NOMO-1 treated with dmso at 0.1 percent for 144 hours (cell line): ENCODE measurements at regions not wholly inside any gene's neighbourhood (a gene's known extent, or its start where the extent isn't known, plus 50 kb on each side); places are given as distances from the start of the nearest gene placed in this dataset.

Experiments used
- DNase-seq: peaks from one replicate; lab custom pipeline; 2025; ENCODE audit not compliant: unreplicated experiment; lab: John Stamatoyannopoulos, UW

DNA sequence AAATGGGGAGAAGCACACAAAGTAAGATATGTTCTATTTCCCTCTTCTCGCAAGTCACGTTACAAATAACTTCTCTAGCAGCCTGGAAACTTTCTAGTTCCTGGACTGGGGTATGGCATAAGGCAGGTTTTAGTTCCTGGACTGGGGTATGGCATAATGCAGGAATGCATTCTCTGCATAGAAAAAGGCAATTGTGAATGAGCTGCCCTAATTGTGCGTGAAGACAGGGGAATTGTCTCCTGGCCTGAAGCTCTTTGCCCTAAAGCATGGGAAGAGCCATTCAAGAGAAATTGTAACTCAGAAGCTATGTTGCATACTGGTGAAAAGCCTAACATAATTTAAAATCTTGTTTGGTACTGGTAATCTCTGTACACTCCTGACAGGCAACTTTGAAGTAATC, 54.3 kb upstream of the CBLB start:
- no peak for DNase-seq

- DNase-seq: no peak
Observed at GRCh38 chr3:105927741-105928140, 58.9 kb upstream of the CBLB start.

- DNase-seq: no peak
Observed at GRCh38 chr3:105930733-105931132, 61.9 kb upstream of the CBLB start.

GRCh38 chr3:105931500-105931899, 62.7 kb upstream of the CBLB start:
- DNase-seq: no peak

GRCh38 chr3:105933871-105934270, 65.1 kb upstream of the CBLB start:
- DNase-seq: no peak

GRCh38 chr3:105938101-105938500, 69.3 kb upstream of the CBLB start:
- DNase-seq: no peak

DNA sequence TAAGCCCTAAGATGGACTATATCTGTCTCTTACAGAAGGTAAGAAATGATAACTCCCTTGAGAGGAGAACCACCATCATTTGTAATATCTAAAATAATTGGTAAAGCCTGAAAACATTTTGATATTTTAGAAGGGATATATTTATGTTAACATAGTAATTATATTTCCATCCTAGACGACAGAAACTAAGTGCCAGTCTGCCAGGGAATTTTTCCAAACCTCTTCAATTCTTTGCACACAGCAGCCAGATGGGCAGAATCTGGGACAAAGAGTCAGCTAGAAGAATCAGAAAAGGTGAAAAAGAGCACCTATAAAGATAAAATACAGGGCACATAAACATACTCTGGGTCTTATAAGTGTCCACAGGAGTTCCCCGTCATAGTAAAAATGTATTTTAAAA, 70.0 kb upstream of the CBLB start:
- DNase-seq: no peak

- no peak for DNase-seq
Observed at GRCh38 chr3:105944276-105944675, 75.5 kb upstream of the CBLB start.

- no peak for DNase-seq
Observed at GRCh38 chr3:105944721-105945120, 75.9 kb upstream of the CBLB start.

- no peak for DNase-seq
Observed at GRCh38 chr3:105948101-105948500, 79.3 kb upstream of the CBLB start.

DNA sequence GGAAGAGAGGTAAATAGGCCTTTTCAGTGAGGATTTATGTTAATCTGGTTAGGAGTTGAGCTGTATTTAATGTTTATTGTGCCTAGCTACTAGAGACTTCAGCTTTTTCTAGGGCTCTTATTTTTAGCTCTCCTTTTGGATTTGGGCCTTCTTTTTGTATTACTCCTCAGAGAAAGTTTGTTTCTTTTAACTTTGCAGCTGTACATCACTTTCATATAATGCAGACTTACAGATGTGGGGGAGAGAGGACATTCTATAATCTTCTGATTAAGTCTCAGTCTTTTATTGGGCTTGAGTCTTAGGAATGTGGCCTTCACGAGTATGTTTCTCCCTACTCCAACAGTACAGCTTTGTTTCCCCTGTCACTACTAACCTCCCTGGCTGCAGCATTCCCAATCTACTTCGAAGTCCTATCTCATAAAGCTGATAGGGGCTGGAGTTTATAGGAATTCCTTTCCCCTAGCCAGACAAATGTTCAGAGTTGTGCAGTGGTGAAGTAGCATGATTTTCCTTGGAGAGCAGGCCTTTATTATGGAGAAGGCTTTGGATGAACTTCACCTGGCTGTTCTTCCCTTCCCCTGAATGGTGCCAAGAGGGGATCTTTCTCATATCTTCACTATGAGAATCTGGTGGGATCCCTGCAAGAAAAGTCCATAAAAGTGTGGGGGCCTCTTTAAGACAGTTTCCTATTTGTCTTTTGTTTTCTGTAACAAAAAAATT, 82.2 kb upstream of the CBLB start:
- no peak for DNase-seq

- no peak for DNase-seq
Observed at GRCh38 chr3:105953831-105954230, 85.0 kb upstream of the CBLB start.

- DNase-seq: no peak
Observed at GRCh38 chr3:105956306-105956705, 87.5 kb upstream of the CBLB start.

DNA sequence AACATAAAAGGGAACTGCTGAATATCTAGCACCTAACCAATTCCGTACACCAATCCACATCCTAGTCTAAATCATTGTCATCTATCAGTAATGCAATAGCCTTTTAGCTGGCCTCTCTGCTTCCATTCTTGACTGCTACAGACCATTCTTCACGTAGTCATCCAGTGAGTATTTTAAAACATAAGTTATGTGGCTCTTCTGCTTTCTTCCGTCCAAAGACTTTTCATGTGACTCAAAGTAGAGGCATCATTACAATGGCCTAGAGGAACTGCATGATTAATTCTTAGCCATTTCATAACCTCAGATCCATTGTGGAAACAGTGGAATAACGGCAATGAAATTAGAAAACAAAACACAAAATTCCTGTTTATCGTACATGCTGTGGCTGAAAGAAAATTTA, 88.9 kb upstream of the CBLB start:
- no peak for DNase-seq

DNA sequence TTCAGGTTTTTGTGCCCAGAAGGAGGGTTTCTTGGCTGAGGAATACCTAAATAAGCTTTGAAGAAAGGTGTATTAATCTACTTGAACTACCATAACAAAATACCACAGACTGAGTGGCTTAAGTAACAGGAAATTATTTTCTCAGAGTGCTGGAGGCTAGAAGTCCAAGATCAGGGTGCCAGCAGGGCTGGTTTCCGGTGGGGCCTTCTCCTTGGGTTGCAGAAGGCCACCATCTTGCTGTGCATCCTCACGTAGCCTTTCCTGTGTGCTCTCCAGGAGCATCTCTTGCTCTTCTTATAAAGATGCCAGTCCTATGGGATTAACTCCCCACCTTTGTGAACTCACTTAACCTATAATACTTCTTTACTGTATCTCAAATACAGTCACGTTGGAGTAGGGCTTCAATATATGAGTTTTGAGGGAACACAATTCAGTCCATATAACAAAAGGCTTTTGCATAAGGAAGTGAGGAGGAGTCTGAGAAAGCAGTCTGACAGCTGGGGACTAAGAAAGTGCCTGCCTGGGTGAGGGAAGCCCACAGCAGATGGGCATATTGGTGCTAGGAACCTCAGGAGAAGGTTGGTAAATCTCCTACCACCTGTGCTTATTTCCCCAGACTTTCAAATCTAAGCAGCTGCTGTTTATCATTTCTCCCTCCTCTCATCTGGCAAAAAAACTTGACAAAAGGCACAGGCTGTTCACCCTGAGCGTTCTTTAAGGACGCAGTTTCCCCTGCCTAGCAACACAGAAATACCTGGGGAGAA, 89.6 kb upstream of the CBLB start:
- DNase-seq: no peak

- peak; percentile 69 for DNase-seq
Observed at GRCh38 chr3:105959851-105960250, 91.0 kb upstream of the CBLB start.

- no peak for DNase-seq
Observed at GRCh38 chr3:105960381-105960780, 91.6 kb upstream of the CBLB start.

GRCh38 chr3:105963161-105963560, 94.3 kb upstream of the CBLB start:
- DNase-seq: no peak

GRCh38 chr3:105965384-105965783, 96.6 kb upstream of the CBLB start:
- no peak for DNase-seq

DNA sequence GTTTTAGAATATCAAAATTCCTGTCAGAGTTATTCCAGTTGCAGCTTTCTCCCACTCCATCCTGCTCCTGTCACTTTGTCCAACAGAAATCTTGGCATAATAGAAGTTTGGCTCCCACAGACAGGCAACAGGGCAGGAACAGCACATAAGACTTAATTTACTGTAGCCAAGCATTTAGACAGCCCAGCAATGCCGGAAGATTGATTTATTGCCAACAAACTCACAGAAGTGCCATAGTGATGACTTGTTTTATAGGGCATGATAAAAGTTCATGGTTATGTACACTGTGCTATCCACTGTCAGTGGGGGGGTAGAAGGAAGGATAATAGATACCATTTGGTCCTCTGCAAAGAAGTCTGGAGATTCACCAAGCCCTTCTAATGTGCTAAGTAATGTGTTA, 98.3 kb upstream of the CBLB start:
- DNase-seq: no peak

DNA sequence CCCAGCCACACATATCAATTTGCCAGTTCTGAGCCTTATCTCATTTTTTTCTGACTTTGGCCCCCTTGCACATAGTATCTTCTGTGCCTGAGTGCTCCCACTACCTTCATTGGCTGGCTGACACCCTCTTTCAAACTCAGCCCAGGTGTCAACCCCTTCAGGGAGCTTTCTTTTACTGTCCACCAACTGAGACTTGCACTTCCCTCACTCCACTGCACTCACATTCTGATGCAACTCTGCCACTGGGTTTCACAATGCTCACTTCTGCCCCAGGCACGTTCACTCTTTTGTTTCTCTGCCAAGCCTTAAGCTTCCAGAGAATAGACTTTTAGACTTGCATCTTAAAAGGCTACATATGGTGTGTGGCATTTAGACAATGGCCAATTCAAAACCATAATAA, 101.5 kb upstream of the CBLB start:
- peak; percentile 55 for DNase-seq

DNA sequence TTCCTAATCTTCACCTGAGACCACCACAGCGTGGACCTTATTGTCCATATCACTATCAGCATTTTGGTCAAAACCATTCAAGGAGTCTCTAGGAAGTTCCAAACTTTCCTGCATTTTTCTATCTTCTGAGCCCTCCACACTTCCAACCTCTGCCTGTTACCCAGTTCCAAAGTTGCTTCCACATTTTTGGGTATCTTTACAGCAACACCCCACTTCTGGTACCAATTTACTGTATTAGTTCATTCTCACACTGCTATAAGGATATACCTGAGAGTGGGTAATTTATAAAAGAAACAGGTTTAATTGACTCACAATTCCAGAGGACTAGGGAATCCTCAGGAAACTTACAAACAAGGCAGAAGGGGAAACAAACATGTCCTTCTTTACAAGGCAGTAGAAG, 103.3 kb upstream of the CBLB start:
- no peak for DNase-seq

GRCh38 chr3:105974381-105974780, 105.6 kb upstream of the CBLB start:
- DNase-seq: no peak
